ENCODE measurements at regions not wholly inside any gene's neighbourhood (a gene's known extent, or its start where the extent isn't known, plus 50 kb on each side); places are given as distances from the start of the nearest gene placed in this dataset.

DNA sequence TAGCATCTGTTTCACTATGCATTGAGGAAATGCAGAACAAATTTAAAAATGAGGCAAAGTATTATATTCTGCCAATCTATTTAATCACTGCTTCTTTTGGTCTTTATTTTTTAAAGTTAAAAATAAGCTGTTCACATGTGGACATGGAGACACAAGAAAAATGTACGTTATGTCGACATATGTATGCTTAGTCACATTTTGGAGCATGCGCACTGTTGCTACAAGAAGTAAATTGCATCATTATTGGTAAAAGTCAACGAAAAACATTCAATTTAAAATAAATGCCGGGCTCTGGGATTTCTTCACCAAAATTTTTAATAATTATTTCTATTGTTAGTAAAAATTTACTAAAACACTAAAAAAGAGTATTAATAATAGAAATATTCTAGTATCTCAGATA, 876.3 kb upstream of the CTNND2 start:
- no peak for TF ChIP-seq SUZ12 (IDR thresholded peaks at IDR 0.05; ENCODE audit: extremely low read depth, insufficient read depth, insufficient read length)
- no peak for TF ChIP-seq ZNF274 (IDR thresholded peaks at IDR 0.05; ENCODE audit: low read depth, low read length)

Measured in NT2/D1 (cell line).